HCT116 (cell line): ENCODE measurements at regions not wholly inside any gene's neighbourhood (a gene's known extent, or its start where the extent isn't known, plus 50 kb on each side); places are given as distances from the start of the nearest gene placed in this dataset.

Experiments used
- ATAC-seq: fragments of 200-7000 bp; cut with Tn5 transposase; 2 replicates; pipeline ENCODE4 v1.9.1; 2020; ENCODE audit warnings: mild to moderate bottlenecking, moderate library complexity
- BruUV-seq: library from RNA; stranded (reverse); fragments of 400-500 nt; replicated peaks from 2 replicates; lab custom pipeline; 2021; lab: Mats Ljungman, UMichigan
- CTCF ChIA-PET: fragments of 300-600 bp; sonication (Branson Sonifier 250); formaldehyde crosslinking; loops from one replicate; lab custom pipeline; 2021; ENCODE audit warnings: antibody characterized with exemption; lab: Charles Lee
- POLR2A ChIA-PET: fragments of 300-600, 350-600 bp; sonication (Branson Sonifier 250); formaldehyde crosslinking; loops from one replicate; lab custom pipeline; 2021; ENCODE audit warnings: antibody characterized with exemption; lab: Charles Lee
- RAD21 ChIA-PET, 2 experiments: fragments of 300-600 bp; sonication (Branson Sonifier 250); formaldehyde crosslinking; loops; one replicate each; lab custom pipeline; 2023; ENCODE audit warnings: low total read pairs in 2 of 2; ENCODE audit not compliant: uncharacterized antibody in 2 of 2, unreplicated experiment in 2 of 2, low non-redundant PET in 1 of 2; lab: Charles Lee
- DNase-seq: peaks from one replicate; pipeline ENCODE4 v3.0.0-alpha.2; 2010; ENCODE audit warnings: low read depth, low spot score
- H2AFZ ChIP-seq: fragments of 200-600 bp; shearing (Covaris generic), sonication (generic); 2 replicates; pipeline ENCODE4 v1.6.1; 2017; ENCODE audit warnings: low read depth, mixed run types, mixed read lengths, antibody characterized with exemption, low read length; ENCODE audit not compliant: poor library complexity, severe bottlenecking
- H3K27ac ChIP-seq: 2 replicates; pipeline ENCODE4 v1.5.1; 2012; ENCODE audit warnings: low read depth, low read length
- H3K27me3 ChIP-seq: fragments of 200-600 bp; sonication (generic); 2 replicates; pipeline ENCODE4 v1.6.1; 2016; ENCODE audit warnings: mixed run types, low read length, mixed read lengths; ENCODE audit not compliant: insufficient read depth
- H3K36me3 ChIP-seq, 2 experiments: fragments of 200-500 bp in 1 of 2; fragments of 200-600 bp in 1 of 2; sonication (Bioruptor generic) in 1 of 2; sonication (generic) in 1 of 2; 2 replicates each; pipeline versions ENCODE4 v1.5.1 to v1.6.1; 2014 to 2016; ENCODE audit warnings: low read length in 2 of 2, inconsistent platforms in 1 of 2, mixed read lengths in 1 of 2, mixed run types in 1 of 2; ENCODE audit not compliant: insufficient read depth in 2 of 2, control insufficient read depth in 1 of 2
- H3K4me1 ChIP-seq, 2 experiments: fragments of 200-600 bp in 1 of 2; sonication (generic) in 1 of 2; 2 replicates each; pipeline versions ENCODE4 v1.5.1 to v1.6.1; 2012 to 2017; ENCODE audit warnings: low read length in 2 of 2, inconsistent platforms in 1 of 2, mild to moderate bottlenecking in 1 of 2, mixed read lengths in 1 of 2, mixed run types in 1 of 2, moderate library complexity in 1 of 2; ENCODE audit not compliant: insufficient read depth in 2 of 2, control insufficient read depth in 1 of 2
- H3K4me2 ChIP-seq: fragments of 200-600 bp; sonication (generic); 2 replicates; pipeline ENCODE4 v1.6.1; 2017; ENCODE audit warnings: mixed run types, low read length, mixed read lengths
- H3K4me3 ChIP-seq, 2 experiments: fragments of 200-600 bp in 1 of 2; sonication (generic) in 1 of 2; replicated peaks in 1 of 2; 2 replicates each; pipeline ENCODE4 v1.5.1; 2011 to 2016; ENCODE audit warnings: low read length in 2 of 2, control low read depth in 1 of 2, low read depth in 1 of 2, mild to moderate bottlenecking in 1 of 2, mixed read lengths in 1 of 2, mixed run types in 1 of 2
- H3K79me2 ChIP-seq: fragments of 200-600 bp; sonication (generic); 2 replicates; pipeline ENCODE4 v1.6.1; 2017; ENCODE audit warnings: mild to moderate bottlenecking, mixed run types, low read length, moderate library complexity, mixed read lengths; ENCODE audit not compliant: insufficient read depth
- H3K9ac ChIP-seq: fragments of 200-600 bp; sonication (generic); 2 replicates; pipeline ENCODE4 v1.6.1; 2016; ENCODE audit warnings: low read length, mixed read lengths
- H3K9me2 ChIP-seq: fragments of 200-600 bp; sonication (generic), shearing (Covaris generic); 2 replicates; pipeline ENCODE4 v1.6.1; 2017; ENCODE audit warnings: mixed run types, mild to moderate bottlenecking, moderate library complexity; ENCODE audit not compliant: insufficient read depth
- H3K9me3 ChIP-seq, 2 experiments: fragments of 200-500 bp in 1 of 2; fragments of 200-600 bp in 1 of 2; sonication (Bioruptor generic) in 1 of 2; sonication (generic) in 1 of 2; 2 replicates each; pipeline ENCODE4 v1.6.1; 2014 to 2017; ENCODE audit warnings: low read length in 2 of 2, mixed read lengths in 2 of 2, inconsistent platforms in 1 of 2, low read depth in 1 of 2, mild to moderate bottlenecking in 1 of 2, mixed run types in 1 of 2, moderate library complexity in 1 of 2; ENCODE audit not compliant: control insufficient read depth in 1 of 2, insufficient read depth in 1 of 2
- H4K20me1 ChIP-seq: fragments of 200-600 bp; sonication (generic), shearing (Covaris generic); 2 replicates; pipeline ENCODE4 v1.6.1; 2017; ENCODE audit warnings: mixed run types, mild to moderate bottlenecking, moderate library complexity; ENCODE audit not compliant: insufficient read depth
- CEBPB ChIP-seq: IDR thresholded peaks from 2 replicates; pipeline ENCODE4 v1.6.1; 2012; ENCODE audit warnings: low read depth
- ELF1 ChIP-seq: IDR thresholded peaks from 2 replicates; pipeline ENCODE4 v1.6.1; 2012; ENCODE audit warnings: low read depth, borderline replicate concordance
- EZH2 ChIP-seq: fragments of 200-600 bp; sonication (generic); IDR thresholded peaks from 2 replicates; pipeline ENCODE4 v1.6.1; 2017; ENCODE audit warnings: antibody characterized with exemption, mixed run types
- EZH2phosphoT487 ChIP-seq: fragments of 200-600 bp; IDR thresholded peaks from 2 replicates; pipeline ENCODE4 v1.6.1; 2018; ENCODE audit warnings: antibody characterized with exemption, borderline replicate concordance
- FOSL1 ChIP-seq: IDR thresholded peaks from 2 replicates; pipeline ENCODE4 v1.6.1; 2012; ENCODE audit warnings: low read depth
- JUND ChIP-seq: IDR thresholded peaks from 2 replicates; pipeline ENCODE4 v1.6.1; 2012
- POLR2AphosphoS5 ChIP-seq: IDR thresholded peaks from 2 replicates; pipeline ENCODE4 v1.6.1; 2011; ENCODE audit warnings: mild to moderate bottlenecking, low read depth, low read length, moderate library complexity
- SIN3A ChIP-seq: IDR thresholded peaks from 2 replicates; pipeline ENCODE4 v1.6.1; 2012; ENCODE audit warnings: low read depth
- TCF7L2 ChIP-seq: IDR thresholded peaks from 2 replicates; pipeline ENCODE4 v1.7.0; 2011; ENCODE audit warnings: borderline replicate concordance, inconsistent platforms; ENCODE audit not compliant: insufficient read depth, insufficient read length; ENCODE audit errors: extremely low read depth
- YY1 ChIP-seq: IDR thresholded peaks from 2 replicates; pipeline ENCODE4 v1.6.1; 2011; ENCODE audit warnings: low read length, low read depth, moderate library complexity, mild to moderate bottlenecking; ENCODE audit not compliant: insufficient replicate concordance; ENCODE audit errors: extremely low read depth
- ZFX ChIP-seq: fragments of 450-650 bp; IDR thresholded peaks from 2 replicates; pipeline ENCODE4 v1.6.1; 2017
- ZNF274 ChIP-seq: fragments of 200-500 bp; sonication (Bioruptor generic); IDR thresholded peaks from 2 replicates; pipeline ENCODE4 v1.6.1; 2014; ENCODE audit warnings: mild to moderate bottlenecking, low read depth, low read length, inconsistent platforms
- intact Hi-C: fragments of 100-400 bp; cut with micrococcal nuclease; formaldehyde crosslinking; loops from 2 replicates; pipeline ENCODE4 v1.10.0; 2022
- TF ChIP-seq, protein P1 (sequence below): IDR thresholded peaks from 2 replicates; pipeline ENCODE4 v1.6.1; 2011; ENCODE audit warnings: mild to moderate bottlenecking, low read length, moderate library complexity; ENCODE audit not compliant: insufficient replicate concordance; ENCODE audit errors: extremely low read depth
- TF ChIP-seq, protein P2 (sequence below): IDR thresholded peaks from 2 replicates; pipeline ENCODE4 v1.6.1; 2012
- TF ChIP-seq, protein P3 (sequence below): IDR thresholded peaks from 2 replicates; pipeline ENCODE4 v1.6.1; 2012

DNA sequence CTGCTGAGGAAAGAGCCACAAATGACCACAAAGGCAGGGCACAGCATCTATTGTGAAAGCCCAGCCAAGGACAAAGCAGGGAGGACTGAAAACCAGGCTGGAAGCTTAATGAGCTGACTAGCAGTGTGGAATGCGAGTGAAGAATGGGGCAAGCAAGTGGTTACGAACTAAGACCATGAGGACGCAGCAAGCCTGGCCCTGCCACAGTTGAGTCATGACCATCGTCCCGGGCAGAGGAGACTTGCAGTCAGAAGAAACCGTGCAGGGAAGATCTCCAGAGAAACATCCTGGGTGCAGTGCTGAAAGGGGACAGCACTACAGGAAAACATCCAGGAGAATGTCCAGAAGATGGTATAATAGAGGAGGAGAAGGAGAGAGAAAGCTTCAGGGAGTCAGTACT is 120.5 kb upstream of the GYPC start:
- ChIA-PET CTCF (no interaction called here), RAD21 (no interaction called here), POLR2A (no interaction called here)
- Histone ChIP-seq H3K9me3 (no peaks in the 10 kb centered on the region; a peak in 1 of 4 replicates), H2AFZ (no peak overlapping the region), H3K9me2 (no peaks in the 10 kb centered on the region), H3K4me1 (no peaks in the 10 kb centered on the region), H3K4me3 (no peak overlapping the region), H3K27me3 (no peaks in the 10 kb centered on the region), H3K36me3 (no peaks in the 10 kb centered on the region), H4K20me1 (no peaks in the 10 kb centered on the region), H3K79me2 (no peaks in the 10 kb centered on the region), H3K9ac (no peak overlapping the region), H3K4me2 (no peak overlapping the region), H3K27ac (no peak overlapping the region)
- BruUV-seq = no TSS peak
- TF ChIP-seq, protein P1, sequence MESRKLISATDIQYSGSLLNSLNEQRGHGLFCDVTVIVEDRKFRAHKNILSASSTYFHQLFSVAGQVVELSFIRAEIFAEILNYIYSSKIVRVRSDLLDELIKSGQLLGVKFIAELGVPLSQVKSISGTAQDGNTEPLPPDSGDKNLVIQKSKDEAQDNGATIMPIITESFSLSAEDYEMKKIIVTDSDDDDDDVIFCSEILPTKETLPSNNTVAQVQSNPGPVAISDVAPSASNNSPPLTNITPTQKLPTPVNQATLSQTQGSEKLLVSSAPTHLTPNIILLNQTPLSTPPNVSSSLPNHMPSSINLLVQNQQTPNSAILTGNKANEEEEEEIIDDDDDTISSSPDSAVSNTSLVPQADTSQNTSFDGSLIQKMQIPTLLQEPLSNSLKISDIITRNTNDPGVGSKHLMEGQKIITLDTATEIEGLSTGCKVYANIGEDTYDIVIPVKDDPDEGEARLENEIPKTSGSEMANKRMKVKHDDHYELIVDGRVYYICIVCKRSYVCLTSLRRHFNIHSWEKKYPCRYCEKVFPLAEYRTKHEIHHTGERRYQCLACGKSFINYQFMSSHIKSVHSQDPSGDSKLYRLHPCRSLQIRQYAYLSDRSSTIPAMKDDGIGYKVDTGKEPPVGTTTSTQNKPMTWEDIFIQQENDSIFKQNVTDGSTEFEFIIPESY = no peak
- no peak for TF ChIP-seq TCF7L2
- no peak for TF ChIP-seq EZH2
- TF ChIP-seq SIN3A = no peak
- no peak for TF ChIP-seq ELF1
- TF ChIP-seq ZNF274 = no peak
- no peak for TF ChIP-seq POLR2AphosphoS5
- TF ChIP-seq ZFX = no peak
- TF ChIP-seq YY1 = no peak
- no peak for TF ChIP-seq JUND
- TF ChIP-seq, protein P2, sequence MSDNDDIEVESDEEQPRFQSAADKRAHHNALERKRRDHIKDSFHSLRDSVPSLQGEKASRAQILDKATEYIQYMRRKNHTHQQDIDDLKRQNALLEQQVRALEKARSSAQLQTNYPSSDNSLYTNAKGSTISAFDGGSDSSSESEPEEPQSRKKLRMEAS = no peak
- no peak for TF ChIP-seq CEBPB
- no peak for TF ChIP-seq EZH2phosphoT487
- TF ChIP-seq, protein P3, sequence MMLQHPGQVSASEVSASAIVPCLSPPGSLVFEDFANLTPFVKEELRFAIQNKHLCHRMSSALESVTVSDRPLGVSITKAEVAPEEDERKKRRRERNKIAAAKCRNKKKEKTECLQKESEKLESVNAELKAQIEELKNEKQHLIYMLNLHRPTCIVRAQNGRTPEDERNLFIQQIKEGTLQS = no peak
- no peak for TF ChIP-seq FOSL1
- no peak for DNase-seq
- ATAC-seq = no peak
- intact Hi-C loops = no loop called here
